AG04450 (cell line): ENCODE measurements at regions not wholly inside any gene's neighbourhood (a gene's known extent, or its start where the extent isn't known, plus 50 kb on each side); places are given as distances from the start of the nearest gene placed in this dataset.

Source experiments
- CTCF ChIA-PET: fragments of 300-600, 350-600 bp; formaldehyde crosslinking; extraction: SDS; loops from one replicate; lab custom pipeline; 2022; ENCODE audit warnings: antibody characterized with exemption, inconsistent platforms; lab: Charles Lee
- POLR2A ChIA-PET: fragments of 350-600 bp; formaldehyde crosslinking; extraction: SDS; loops from one replicate; lab custom pipeline; 2021; ENCODE audit warnings: antibody characterized with exemption, inconsistent platforms; lab: Yijun Ruan, JAX
- DNase-seq: peaks from one replicate; pipeline ENCODE4 v3.0.0-alpha.2; 2011; ENCODE audit warnings: low read depth, low spot score
- H3K27ac ChIP-seq: one replicate; pipeline ENCODE4 v1.5.1; 2012; ENCODE audit warnings: low read depth, low read length, control low read depth
- H3K27me3 ChIP-seq: one replicate; pipeline ENCODE4 v1.6.0; 2012; ENCODE audit warnings: low read length; ENCODE audit not compliant: control insufficient read depth, insufficient read depth
- H3K4me3 ChIP-seq: 2 replicates; pipeline ENCODE4 v1.5.1; 2011; ENCODE audit warnings: mild to moderate bottlenecking, low read depth, low read length, control low read depth
- H3K9me3 ChIP-seq: 2 replicates; pipeline ENCODE4 v1.5.1; 2012; ENCODE audit warnings: low read length; ENCODE audit not compliant: control insufficient read depth, insufficient read depth
- CTCF ChIP-seq: IDR thresholded peaks from 2 replicates; pipeline ENCODE4 v1.5.1; 2011; ENCODE audit warnings: low read depth, low read length, control low read depth, inconsistent platforms

GRCh38 chr6:157763129-157763903 is 59.7 kb upstream of the SNX9 start:
- no peaks in the 10 kb centered on the region for H3K27me3 ChIP-seq
- H3K9me3 ChIP-seq, result no peaks in the 10 kb centered on the region
- H3K27ac ChIP-seq, result peak overlapping the region; percentile 93
- ChIA-PET CTCF (interaction anchor here (0.6 to 1.5 kb wide), 2 partner anchors 110 kb away, joined by 3 to 5 read pairs; no protein-coding TSS in a partner anchor), POLR2A (interaction anchor here (1.5 kb wide), 1 partner anchor 50 kb away, joined by 5 read pairs; no protein-coding TSS in a partner anchor)
- H3K4me3 ChIP-seq, result no peak overlapping the region
- no peak for DNase-seq
- no peak for TF ChIP-seq CTCF

- DNase-seq, result no peak
- no peaks in the 10 kb centered on the region for H3K9me3 ChIP-seq
- no peaks in the 10 kb centered on the region for H3K27me3 ChIP-seq
- TF ChIP-seq CTCF, result no peak
- H3K27ac ChIP-seq, result peak overlapping the region; percentile 93
- ChIA-PET POLR2A (interaction anchor here (1.5 kb wide), 1 partner anchor 50 kb away, joined by 5 read pairs; no protein-coding TSS in a partner anchor), CTCF (interaction anchor here (0.8 to 1.5 kb wide), 2 partner anchors 110 to 142 kb away, joined by 3 to 5 read pairs; no protein-coding TSS in a partner anchor)
- H3K4me3 ChIP-seq, result no peak overlapping the region
Observed at GRCh38 chr6:157763904-157764177, 59.2 kb upstream of the SNX9 start.

GRCh38 chr6:157764178-157765068 is 58.6 kb upstream of the SNX9 start:
- POLR2A ChIA-PET, result interaction anchor here (0.6 to 1.7 kb wide), 3 partner anchors 15 to 69 kb away, joined by 3 to 5 read pairs (median 5); no protein-coding TSS in a partner anchor

GRCh38 chr6:157766901-157767774 is 55.9 kb upstream of the SNX9 start:
- no peak for TF ChIP-seq CTCF
- H3K4me3 ChIP-seq, result no peak overlapping the region
- H3K27ac ChIP-seq, result no peak overlapping the region
- no peaks in the 10 kb centered on the region for H3K27me3 ChIP-seq
- H3K9me3 ChIP-seq, result no peaks in the 10 kb centered on the region
- POLR2A ChIA-PET, result no interaction called here
- CTCF ChIA-PET, result no interaction called here
- DNase-seq, result no peak

More at GRCh38 chr6:157764178-157765068, 58.6 kb upstream of the SNX9 start:
- H3K27ac ChIP-seq, result peak overlapping the region; percentile 93
- TF ChIP-seq CTCF, result no peak
- H3K9me3 ChIP-seq, result no peaks in the 10 kb centered on the region
- peak overlapping the region; percentile 3; the same call in 1 of the 2 replicates for H3K4me3 ChIP-seq
- CTCF ChIA-PET, result interaction anchor here (0.6 to 1.5 kb wide), 4 partner anchors 102 to 308 kb away, joined by 3 to 5 read pairs (median 3); no protein-coding TSS in a partner anchor
- H3K27me3 ChIP-seq, result no peaks in the 10 kb centered on the region
- DNase-seq, result peak; percentile 99
